22Rv1 (cell line): ENCODE measurements at regions not wholly inside any gene's neighbourhood (a gene's known extent, or its start where the extent isn't known, plus 50 kb on each side); places are given as distances from the start of the nearest gene placed in this dataset.

Experiments used
- CTCF ChIP-seq: fragments of 450-650 bp; IDR thresholded peaks from 2 replicates; pipeline ENCODE4 v1.5.1; 2017; ENCODE audit warnings: mild to moderate bottlenecking
- ZFX ChIP-seq: fragments of 450-650 bp; IDR thresholded peaks from 2 replicates; pipeline ENCODE4 v1.6.1; 2017; ENCODE audit warnings: antibody characterized with exemption, borderline replicate concordance

GRCh38 chr12:30824311-30824710 is 69.6 kb upstream of the CAPRIN2 start:
- no peak for TF ChIP-seq CTCF
- no peak for TF ChIP-seq ZFX
